ENCODE measurements at regions not wholly inside any gene's neighbourhood (a gene's known extent, or its start where the extent isn't known, plus 50 kb on each side); places are given as distances from the start of the nearest gene placed in this dataset.

DNA sequence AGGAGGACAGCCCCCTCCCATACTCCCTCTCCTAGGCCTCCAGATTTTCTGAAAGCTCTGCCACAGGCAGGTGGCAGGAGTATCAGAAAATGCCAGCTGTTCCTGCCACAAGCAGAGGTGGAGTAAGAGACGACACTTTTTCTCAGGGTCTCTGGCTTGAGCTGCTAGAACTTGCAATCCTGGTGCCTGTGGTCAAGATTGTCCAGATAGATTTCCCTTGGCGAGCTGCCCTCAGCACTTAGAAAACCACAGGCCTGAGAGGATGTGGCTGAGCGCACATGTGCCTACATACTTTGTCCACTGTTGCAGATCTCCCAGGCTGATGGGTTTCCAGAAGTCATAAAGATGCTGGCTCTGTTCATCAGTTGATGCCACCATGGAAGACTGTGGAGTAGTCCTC is 65.7 kb upstream of the NAV2 start:
- H3K36me3 ChIP-seq (ENCODE audit: control insufficient read depth, insufficient read depth, low read length): no peaks in the 10 kb centered on the region
- no peak for TF ChIP-seq CTCF (IDR thresholded peaks at IDR 0.05; ENCODE audit: insufficient read depth, low read length, severe bottlenecking)
- no peak overlapping the region for H3K4me3 ChIP-seq (ENCODE audit: low read depth, low read length)
- FAIRE-seq: peak; percentile 55
- H3K27me3 ChIP-seq (ENCODE audit: control insufficient read depth, insufficient read depth, low read length): peaks cover 4% of the 10 kb centered on the region
- no peak for DNase-seq (ENCODE audit: low read depth)

GRCh38 chr11:19646308-19646707 is 66.3 kb upstream of the NAV2 start:
- H3K4me3 ChIP-seq (ENCODE audit: low read depth, low read length): no peak overlapping the region
- no peaks in the 10 kb centered on the region for H3K36me3 ChIP-seq (ENCODE audit: control insufficient read depth, insufficient read depth, low read length)
- DNase-seq (ENCODE audit: low read depth): no peak
- TF ChIP-seq CTCF (IDR thresholded peaks at IDR 0.05; ENCODE audit: insufficient read depth, low read length, severe bottlenecking): no peak
- no peak for FAIRE-seq
- peaks cover 4% of the 10 kb centered on the region for H3K27me3 ChIP-seq (ENCODE audit: control insufficient read depth, insufficient read depth, low read length)

DNA sequence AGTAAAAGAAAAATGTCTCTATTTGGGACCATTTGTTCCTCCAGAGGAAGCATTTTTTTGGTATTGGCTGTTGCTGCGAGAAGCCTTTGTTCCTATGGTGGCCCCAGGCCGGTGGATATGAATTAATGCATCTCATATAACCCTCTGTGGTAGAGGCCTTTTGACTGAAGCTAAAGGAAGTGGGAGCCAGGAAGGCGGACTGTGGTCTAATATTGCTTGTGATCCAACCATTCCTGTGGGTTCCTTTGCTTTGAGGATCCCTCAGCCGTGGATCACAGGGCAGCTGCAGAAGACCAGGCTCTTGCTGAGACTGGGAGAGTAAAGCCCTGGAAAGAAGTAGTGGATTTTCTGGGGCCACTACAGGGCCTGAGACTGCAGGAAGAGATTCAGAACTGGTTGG is 68.3 kb upstream of the NAV2 start:
- FAIRE-seq (no peak), DNase-seq (ENCODE audit: low read depth) (no peak)
- Histone ChIP-seq H3K36me3 (ENCODE audit: control insufficient read depth, insufficient read depth, low read length) (no peaks in the 10 kb centered on the region), H3K27me3 (ENCODE audit: control insufficient read depth, insufficient read depth, low read length) (peaks cover 5% of the 10 kb centered on the region), H3K4me3 (ENCODE audit: low read depth, low read length) (no peak overlapping the region)
- TF ChIP-seq CTCF (IDR thresholded peaks at IDR 0.05; ENCODE audit: insufficient read depth, low read length, severe bottlenecking): no peak

DNA sequence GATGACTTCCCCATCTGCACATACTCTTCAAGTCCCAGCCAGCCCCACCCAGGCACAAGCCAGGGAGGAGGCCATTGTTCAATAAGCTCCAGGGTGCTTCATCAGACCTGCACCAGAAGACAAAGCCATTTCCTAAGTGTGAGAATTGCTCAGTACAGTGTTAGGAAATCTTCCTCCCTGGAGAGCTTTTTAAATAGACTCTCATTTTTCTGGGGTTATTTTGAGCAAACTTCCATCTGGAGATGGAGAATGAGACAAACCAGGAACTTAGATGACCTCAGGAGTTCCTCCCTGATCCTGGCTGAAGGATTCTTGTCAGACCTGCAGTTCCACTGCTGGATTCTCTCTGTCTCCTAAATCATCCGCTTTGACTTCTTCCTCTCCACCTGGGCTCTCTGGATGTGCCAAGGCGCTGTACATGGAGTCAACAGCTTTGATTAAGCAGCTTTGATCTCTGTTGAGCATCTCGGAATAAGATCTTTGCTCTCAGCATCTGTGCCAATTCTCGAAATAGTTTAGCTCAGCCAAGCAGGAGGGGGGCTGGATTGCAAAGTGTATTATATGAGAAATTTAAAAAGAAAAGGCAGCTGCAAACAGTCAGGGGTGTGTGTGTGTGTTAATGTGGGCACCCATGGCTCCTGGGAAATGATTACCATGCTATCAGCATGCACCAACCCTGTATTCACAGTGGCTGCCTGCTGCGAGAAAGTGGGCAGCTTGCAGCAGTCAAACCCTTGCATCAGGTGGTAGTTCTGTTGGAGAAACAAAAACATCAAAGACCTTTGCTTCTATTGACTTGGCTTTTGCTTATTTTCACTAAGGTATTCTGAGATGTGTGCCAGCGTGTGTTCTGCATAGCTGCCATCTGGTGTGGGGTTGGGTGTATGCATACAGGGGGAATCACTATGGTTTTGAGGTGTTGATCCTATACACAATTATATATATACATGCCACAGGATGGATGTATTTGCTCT is 70.2 kb upstream of the NAV2 start:
- FAIRE-seq: no peak
- no peak for DNase-seq (ENCODE audit: low read depth)
- H3K36me3 ChIP-seq (ENCODE audit: control insufficient read depth, insufficient read depth, low read length): no peaks in the 10 kb centered on the region
- H3K27me3 ChIP-seq (ENCODE audit: control insufficient read depth, insufficient read depth, low read length): peaks cover 5% of the 10 kb centered on the region
- TF ChIP-seq CTCF (IDR thresholded peaks at IDR 0.05; ENCODE audit: insufficient read depth, low read length, severe bottlenecking): no peak
- no peak overlapping the region for H3K4me3 ChIP-seq (ENCODE audit: low read depth, low read length)

GRCh38 chr11:19639603-19640105 is 73.0 kb upstream of the NAV2 start:
- peaks cover 3% of the 10 kb centered on the region for H3K27me3 ChIP-seq (ENCODE audit: control insufficient read depth, insufficient read depth, low read length)
- no peak for TF ChIP-seq CTCF (IDR thresholded peaks at IDR 0.05; ENCODE audit: insufficient read depth, low read length, severe bottlenecking)
- no peak for FAIRE-seq
- H3K4me3 ChIP-seq (ENCODE audit: low read depth, low read length): no peak overlapping the region
- H3K36me3 ChIP-seq (ENCODE audit: control insufficient read depth, insufficient read depth, low read length): no peaks in the 10 kb centered on the region
- DNase-seq (ENCODE audit: low read depth): no peak
